GM21423 (cell line): ENCODE measurements at regions not wholly inside any gene's neighbourhood (a gene's known extent, or its start where the extent isn't known, plus 50 kb on each side); places are given as distances from the start of the nearest gene placed in this dataset.
"Not testable (repeated sequence)": the region's sequence is repeated elsewhere in the genome, so short reads cannot be mapped to it uniquely, and the experiment has no call there.

Experiments
- ATAC-seq: cut with Tn5 transposase; IDR thresholded peaks from one replicate; pipeline ENCODE4 v1.9.1; 2021; ENCODE audit warnings: mild to moderate bottlenecking, moderate library complexity; ENCODE audit not compliant: unreplicated experiment

DNA sequence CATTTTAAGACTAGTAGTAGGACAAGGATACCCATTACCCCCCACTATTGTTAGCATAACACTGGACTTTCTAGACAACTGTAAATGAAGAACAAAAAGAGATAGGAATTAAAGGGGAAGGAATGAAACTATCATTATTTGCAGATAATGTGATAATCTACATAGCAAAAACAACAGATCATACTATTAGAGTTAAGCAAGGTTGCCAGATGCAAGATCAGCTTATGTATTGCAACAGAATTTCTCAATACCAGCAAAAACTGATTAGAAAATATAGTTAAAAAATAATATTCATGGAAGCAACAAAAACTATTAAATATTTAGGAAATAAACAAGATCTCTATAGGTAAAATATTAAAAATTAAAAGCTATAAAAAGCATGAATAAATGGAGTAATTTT, 194.4 kb upstream of the SPRED2 start:
- ATAC-seq, result no peak

DNA sequence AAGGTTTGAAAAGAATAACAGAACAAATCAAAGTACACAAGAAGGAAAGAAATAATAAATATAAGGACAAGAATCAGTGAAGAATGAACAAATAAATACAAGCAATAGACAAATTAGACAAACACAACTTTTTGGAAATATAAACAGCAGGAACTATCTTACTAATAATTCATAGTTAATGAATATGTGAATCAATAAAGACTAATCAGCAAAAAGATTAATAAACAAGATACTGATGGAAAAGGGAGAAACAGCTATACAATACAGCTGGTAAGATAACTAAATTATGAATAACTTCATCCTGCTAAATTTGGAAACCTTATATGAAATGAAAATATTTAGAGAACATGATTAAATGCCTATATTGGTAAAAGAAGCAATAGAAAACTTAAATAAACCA, 193.6 kb upstream of the SPRED2 start:
- no peak for ATAC-seq

DNA sequence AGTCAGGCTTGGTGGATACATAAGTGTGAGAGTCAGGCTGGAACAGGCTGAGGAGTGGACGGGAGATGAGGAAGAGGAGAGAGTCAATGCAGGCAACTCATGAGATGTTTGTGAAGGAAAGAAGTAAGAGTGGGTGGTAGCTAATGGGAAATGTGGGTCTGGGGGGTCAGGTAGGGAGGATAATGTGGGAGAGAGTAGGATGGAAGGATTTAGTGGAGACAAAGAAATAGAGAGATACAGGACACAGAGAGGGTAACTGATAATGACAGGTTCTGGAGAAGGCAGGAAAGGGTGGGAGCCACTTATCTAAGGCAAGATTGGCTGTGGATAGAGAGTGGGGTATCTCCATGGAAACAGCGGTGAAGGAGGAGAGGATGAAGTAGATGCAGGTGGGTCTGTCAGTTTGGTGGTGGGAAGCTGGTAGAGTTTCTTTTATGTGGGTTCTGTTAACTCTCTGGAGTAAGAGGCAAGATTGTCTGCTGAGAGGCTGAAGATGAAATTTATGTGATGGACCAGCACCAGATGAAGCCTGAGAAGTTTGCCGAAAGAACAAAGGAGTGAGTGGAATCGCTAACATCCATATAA, 190.6 kb upstream of the SPRED2 start:
- ATAC-seq, result no peak

DNA sequence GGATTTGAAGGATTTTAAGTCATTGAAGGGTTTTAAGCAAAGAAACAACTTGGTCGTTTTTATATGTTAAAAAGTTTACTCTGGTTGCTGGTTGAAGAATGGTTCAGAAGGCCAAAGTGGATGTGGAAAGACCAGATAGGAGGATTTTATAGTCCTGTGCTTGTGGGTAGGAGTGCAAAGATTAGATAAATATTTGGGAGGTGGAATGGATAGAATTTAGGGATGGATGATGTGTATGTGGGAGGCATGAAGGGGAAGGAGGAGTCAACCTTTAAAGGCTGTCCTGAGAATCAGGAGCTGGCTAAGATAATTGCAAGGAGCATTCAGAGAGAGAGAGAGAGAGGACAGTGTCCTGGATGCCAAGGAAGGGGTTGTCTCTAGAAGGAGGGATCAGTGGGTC, 190.1 kb upstream of the SPRED2 start:
- ATAC-seq, result no peak

DNA sequence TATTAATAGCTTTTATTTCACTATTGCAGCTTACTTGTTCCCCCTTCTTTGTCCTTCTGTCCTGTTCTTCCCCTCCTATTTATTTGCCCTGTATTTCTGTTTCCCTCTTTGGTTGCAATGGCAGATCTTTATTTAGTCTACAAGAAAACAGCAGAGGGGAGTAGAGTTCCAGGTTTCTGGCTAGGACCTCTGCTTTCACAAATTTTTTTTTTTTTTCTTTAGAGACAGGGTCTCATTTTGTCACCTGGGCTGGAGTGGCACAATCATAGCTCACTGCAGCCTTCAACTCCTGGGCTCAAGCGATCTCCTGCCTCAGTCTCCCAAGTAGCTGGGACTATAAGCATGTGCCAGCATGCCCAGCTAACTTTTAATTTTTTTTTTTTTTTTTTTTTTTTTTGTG, 188.1 kb upstream of the SPRED2 start:
- ATAC-seq, result no peak

DNA sequence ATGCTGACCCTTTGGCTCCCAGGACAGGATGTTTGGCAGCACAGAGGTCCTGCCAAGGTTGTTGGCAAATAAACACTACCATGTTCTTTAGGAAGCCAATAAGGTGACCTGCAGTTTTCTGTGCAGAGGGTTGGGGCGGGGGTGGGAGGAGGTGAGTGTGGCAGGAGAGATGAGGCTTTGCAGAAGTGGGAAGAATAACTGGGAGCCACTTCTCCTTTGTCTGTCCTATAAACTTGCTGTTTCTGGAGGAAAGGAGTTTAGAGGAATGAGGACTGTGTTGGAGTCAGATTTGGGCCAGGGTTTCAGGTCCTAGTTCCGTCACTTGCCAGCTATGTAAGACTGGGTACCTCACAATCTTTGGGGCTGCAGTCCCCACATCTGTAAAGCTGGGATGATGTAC, 187.6 kb upstream of the SPRED2 start:
- no peak for ATAC-seq

DNA sequence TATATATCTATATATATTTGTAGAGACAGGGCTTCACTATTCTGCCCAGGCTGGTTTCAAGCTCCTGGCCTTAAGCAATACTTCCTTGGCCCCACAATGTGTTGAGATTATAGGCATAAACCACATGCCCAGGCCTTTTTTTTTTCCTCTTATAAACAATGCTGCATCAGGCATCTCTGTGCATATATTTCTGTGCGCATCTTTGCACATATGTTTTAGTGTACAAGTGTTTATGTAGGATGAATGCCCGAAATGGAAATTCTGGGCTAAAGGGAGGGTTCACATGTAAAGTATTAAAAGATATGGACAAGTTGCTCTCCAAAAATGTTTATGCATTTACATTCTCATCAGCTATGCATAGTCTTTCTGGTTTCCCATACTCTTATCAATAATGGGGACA, 183.2 kb upstream of the SPRED2 start:
- no peak for ATAC-seq

DNA sequence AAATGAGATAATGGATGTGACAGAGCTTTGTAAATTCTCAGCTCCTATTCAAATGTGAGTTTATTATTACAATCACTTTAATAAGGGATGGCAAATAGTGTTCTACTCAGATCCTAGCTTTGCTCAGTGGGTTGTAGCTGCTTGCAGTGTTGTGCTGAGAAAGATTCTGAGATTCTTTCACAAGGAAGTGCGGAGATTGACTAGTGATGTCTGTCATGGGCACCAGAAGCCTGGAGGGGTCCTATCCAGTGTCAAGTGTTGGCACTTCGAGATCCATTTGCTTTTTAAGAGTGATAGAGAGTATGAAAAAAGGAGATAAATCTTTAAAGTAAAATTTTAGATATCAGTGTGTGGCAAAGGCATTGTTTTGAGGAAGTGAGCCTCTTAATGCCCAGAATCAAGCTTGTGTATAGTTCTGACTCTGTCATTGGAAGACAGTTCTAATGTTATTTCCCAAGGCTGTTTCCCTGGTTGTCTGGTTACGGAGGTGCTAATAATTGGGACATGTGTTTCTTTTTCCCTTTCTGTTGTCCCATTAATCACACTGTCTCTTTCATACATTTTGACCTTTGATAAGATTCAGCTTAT, 181.7 kb upstream of the SPRED2 start:
- no peak for ATAC-seq

DNA sequence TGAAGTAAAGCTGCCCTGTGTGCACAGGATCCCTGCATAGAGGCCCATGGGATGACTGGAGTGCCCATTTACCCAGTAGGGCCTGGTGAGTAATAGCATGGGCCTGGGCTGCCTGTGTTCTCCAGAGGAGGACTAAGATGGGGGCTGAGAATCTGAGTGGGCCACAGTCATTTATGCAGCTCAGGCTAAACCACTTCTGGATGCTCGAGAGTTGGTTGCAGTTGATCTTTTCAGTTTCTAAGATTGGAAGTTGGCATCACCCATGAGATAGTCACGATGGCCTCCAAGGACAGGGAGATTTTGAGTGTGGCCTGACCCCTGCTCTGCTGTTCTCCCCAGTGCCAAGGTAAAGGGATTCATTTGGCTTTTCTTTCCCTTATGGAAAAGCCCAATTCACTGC, 179.1 kb upstream of the SPRED2 start:
- ATAC-seq, result no peak

DNA sequence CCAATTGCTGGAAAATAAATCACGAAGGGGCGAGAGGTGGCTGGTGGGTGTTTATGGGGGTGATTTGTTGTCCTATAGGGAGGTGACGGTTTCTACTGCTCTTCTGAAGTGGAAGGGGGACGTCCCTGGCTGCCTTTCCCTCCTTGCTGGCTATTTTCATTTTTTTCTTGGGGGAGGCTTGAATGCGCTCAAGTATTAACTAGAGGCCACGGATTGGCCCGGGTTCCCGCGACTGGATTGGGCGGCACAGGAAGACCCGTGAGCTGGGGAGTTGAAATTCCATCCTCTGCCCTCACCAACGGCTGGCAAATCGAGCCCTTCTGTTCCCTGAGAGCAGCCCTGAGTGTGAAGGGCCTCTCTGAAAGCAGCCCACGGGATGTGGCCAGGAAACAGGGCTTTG, 176.5 kb upstream of the SPRED2 start:
- ATAC-seq, result no peak

DNA sequence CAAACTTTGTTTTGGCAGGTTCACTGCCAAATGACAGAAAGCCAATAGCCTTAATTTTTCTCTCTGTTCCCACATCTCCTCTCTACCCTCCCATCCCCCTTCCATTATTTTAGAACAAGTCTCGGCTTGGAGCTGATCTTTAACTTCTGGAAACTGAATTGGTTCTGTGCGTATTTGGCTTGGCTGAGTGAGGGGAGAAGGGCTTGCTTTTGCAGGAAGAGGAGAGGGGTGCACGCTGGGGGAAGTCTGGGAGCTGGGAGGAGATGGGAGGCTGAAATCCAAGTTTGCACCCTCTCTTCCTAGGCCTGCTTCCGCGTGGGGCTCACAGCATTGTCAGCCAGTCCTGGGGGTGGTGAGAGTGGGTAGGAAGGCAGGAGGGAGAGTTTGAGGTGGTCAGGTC, 176.1 kb upstream of the SPRED2 start:
- ATAC-seq, result no peak

DNA sequence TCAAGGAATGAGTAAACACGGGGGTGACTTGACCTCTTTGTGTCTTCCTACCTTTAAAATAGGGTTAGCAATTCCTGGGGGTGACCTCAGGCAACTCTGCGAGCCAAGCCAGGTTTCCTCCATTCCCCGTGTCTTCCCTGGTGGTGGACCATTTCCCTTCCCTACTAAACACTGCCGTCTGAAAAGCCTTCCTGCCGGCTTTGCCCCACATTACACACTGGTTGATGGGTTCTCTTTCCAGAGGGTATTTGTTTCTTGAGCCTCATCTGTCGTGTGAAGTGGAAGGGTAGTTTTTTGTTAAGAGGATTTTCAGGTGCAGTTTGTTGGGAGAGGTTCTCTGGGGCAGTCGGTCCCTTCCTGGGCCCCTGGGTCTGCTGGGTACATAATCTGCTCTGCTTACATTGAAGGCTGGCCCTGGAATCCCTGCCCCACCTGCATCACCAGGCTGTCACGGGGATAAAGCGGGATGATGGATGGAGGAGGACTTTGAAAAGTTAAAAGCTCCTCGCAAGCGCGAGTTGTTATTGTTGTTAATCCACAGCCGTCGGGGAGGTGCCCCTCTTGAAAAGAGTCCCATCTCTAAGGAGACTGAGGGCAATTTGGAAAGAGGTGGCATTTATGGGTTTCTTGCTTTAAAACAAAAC, 175.4 kb upstream of the SPRED2 start:
- no peak for ATAC-seq

DNA sequence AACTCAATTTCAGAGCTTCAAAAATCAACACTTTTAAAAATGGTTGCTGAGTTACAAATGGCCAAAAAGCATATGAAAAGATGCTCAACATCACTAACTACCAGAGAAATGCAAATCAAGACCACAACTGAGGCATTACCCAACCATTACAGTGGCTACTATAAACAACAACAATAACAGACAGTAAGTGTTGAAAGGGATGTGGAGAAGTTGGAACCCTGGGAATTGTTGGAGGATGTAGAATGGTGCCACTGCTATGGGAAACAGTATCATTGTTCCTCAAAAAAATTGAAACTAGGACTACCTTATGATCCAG, 173.3 kb upstream of the SPRED2 start:
- ATAC-seq, result no peak

DNA sequence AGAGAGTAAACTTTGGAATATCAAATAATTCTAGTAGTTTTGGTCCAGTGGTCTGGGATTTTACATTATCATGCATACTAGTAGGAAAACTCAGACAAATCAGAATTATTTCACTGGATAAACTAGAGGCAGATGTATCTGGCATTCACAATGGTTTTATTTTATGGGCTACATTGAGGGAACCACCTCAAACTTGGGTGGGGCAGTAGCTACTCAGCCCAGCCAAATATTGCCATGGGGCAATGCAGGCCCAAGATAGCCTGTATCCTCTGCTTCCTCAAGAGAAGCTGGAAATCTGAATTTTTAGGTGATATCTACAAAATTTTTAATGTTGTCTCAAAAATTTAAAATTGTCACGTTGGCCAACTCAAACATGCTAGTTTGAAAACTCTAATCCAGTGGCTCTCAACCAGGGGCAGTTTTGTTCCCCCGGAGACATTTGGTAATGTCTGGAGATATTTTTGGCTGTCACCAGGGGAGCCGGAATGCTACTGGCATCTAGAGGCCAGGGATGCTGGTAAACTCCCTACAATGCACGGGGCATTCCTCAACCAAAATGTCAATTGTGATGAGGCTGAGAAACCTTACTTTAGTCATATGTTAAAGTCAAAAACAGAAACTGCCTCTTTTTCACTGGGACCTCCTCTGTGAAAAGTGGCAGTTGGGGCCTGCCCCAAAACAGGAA, 172.8 kb upstream of the SPRED2 start:
- no peak for ATAC-seq

DNA sequence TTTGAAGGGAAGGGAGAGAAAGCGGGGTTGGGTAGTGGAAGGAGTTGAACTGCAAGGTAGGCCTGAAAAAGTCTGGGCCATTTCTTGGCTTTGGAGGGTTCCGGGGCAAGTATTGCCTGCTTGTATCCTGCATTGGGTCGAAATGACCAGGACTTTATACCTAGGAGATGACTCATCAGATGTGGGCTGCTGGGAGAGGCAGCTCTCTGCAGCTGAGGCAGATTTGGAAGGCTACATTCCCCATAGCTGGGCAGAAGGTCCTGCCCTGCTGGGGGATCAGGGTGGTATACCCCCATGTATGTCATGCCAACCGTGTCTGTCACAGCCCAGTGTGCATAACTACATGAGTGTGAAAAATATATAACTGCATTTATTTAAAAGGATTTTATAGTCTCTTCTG, 171.8 kb upstream of the SPRED2 start:
- ATAC-seq, result no peak

DNA sequence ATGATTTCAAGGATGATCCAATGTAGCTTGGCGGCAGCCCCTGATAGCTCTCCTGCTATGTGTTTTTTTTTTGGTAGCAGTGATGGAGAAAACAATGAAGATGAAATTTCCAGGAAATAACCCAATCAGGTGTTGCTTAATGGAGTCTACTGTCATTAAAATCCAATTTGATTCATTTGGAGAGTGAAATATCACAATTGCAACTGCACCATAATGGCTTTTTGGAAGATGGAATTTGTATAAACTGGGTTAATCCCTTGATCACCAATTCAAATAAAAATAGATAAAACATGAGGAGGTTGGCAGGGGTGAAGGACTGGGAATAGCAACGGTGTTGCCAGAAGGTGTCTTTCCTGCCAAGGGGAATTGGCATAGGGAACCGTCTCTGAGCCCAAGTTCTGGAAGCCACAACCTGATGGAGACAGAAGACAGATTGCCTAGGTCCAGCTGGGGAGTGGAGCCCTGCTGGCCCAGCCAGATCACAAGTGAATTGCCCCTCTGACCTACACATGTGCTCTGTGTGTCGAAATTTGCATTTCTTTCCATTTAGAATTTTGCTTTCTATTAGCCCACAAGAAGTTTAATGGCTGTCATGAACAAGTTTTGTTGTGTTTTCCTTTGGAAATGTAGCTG, 170.3 kb upstream of the SPRED2 start:
- no peak for ATAC-seq

DNA sequence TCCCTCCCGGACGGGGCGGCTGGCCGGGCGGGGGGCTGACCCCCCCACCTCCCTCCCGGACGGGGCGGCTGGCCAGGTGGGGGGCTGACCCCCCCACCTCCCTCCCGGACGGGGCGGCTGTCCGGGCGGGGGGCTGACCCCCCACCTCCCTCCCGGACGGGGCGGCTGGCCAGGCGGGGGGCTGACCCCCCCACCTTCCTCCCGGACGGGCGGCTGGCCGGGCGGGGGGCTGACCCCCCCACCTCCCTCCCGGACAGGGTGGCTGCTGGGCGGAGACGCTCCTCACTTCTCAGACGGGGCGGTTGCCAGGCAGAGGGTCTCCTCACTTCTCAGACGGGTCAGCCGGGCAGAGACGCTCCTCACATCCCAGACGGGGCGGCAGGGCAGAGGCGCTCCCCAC, 168.5 kb upstream of the SPRED2 start:
- not testable (repeated sequence) for ATAC-seq

DNA sequence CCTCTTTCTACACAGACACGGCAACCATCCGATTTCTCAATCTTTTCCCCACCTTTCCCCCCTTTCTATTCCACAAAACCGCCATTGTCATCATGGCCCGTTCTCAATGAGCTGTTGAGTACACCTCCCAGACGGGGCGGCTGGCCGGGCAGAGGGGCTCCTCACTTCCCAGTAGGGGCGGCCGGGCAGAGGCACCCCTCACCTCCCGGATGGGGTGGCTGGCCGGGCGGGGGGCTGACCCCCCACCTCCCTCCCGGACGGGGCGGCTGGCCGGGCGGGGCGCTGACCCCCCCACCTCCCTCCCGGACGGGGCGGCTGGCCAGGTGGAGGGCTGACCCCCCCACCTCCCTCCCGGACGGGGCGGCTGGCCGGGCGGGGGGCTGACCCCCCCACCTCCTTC, 168.0 kb upstream of the SPRED2 start:
- not testable (repeated sequence) for ATAC-seq

DNA sequence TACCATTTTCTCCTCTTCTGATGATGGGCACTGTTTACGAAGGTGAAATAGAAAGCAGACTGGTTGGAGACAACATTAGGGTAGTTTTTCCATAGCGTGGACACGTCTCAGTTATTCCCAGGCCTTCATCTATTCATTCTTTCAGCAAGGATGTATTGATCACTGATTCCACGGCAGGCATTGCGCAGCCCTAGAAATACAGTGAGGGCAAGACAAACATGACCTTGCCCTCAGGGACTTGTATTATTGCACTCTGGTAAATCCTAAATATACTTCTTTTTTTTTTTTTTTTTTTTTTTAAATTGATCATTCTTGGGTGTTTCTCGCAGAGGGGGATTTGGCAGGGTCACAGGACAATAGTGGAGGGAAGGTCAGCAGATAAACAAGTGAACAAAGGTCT, 167.3 kb upstream of the SPRED2 start:
- no peak for ATAC-seq

DNA sequence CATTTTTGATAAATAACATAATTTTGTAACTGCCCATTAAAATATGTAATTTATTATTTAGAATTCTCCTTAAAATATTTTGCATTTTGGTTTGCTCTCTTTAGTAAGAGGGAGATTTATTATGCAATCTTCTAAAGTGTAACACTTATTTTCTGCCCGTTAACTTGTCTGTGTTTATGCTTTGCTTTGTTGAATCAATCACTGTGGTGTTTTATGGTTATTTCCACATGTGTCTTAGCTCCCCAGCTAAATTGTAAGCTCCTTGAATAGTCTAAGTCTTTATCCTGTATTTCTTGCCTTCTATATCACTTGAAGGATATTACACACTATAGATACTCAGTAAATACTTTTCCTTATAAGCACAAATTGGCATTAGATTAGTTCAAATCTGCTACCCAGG, 166.6 kb upstream of the SPRED2 start:
- ATAC-seq, result no peak

DNA sequence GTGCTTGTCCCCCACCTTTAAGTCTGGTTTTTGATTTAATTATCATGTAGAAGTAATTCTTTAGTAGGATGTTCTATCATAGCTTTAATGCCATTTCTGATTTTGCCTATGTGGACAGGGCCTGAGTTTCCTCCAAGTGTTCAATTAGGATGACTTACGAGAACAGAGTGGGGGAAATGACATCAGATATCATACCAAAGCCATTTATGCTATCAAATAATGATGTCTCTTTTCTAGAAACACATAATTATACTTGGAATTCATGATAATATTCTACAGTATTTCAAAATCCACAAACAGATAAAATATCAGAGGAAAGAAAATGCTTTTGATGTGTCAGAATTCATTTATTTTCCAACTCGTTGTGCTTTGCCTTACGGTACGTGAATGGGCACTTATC, 165.9 kb upstream of the SPRED2 start:
- ATAC-seq, result no peak

DNA sequence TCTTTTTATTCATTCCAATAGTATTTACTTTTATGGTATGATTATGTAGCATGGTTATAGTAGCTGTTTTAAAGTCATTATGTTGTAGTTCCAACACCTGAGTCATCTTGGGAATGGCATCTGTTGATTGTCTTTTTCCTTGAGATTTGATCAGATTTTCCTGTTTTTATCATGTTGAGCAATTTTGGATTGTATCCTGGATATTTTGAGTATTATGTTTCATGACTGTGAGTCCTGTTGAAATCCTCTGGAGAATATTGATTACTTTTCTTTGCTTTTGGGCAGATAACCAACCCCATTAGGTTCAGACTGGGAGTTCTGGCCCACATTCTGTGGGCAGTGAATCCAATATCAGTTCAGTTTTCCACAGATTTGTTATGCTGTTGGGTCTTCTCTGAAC, 163.2 kb upstream of the SPRED2 start:
- no peak for ATAC-seq
